H1 (cell line): ENCODE measurements at regions not wholly inside any gene's neighbourhood (a gene's known extent, or its start where the extent isn't known, plus 50 kb on each side); places are given as distances from the start of the nearest gene placed in this dataset.

Experiments used
- BCL11A ChIP-seq, 2 experiments: IDR thresholded peaks; one replicate each; pipeline ENCODE4 v1.6.1; 2011; ENCODE audit warnings: low read depth in 2 of 2, low read length in 2 of 2, mild to moderate bottlenecking in 2 of 2
- CHD2 ChIP-seq: IDR thresholded peaks from 2 replicates; pipeline ENCODE4 v1.6.1; 2012; ENCODE audit warnings: low read length, improper control_type of control experiment
- CTCF ChIP-seq, 3 experiments: IDR thresholded peaks; 1 replicate in 2 of 3; 2 replicates in 1 of 3; pipeline versions ENCODE4 v1.5.1 to v1.6.1; 2011; ENCODE audit warnings: low read length in 3 of 3, mild to moderate bottlenecking in 3 of 3, inconsistent platforms in 2 of 3, low read depth in 1 of 3, moderate library complexity in 1 of 3; ENCODE audit not compliant: insufficient read depth in 1 of 3; ENCODE audit errors: control extremely low read depth in 1 of 3
- EGR1 ChIP-seq: IDR thresholded peaks from 2 replicates; pipeline ENCODE4 v1.6.1; 2011; ENCODE audit warnings: low read depth, low read length, borderline replicate concordance
- EP300 ChIP-seq, 2 experiments: IDR thresholded peaks; 1 replicate in 1 of 2; 2 replicates in 1 of 2; pipeline ENCODE4 v1.6.1; 2011 to 2012; ENCODE audit warnings: low read depth in 2 of 2, low read length in 2 of 2, mild to moderate bottlenecking in 2 of 2, borderline replicate concordance in 1 of 2, inconsistent platforms in 1 of 2, moderate library complexity in 1 of 2
- EZH2 ChIP-seq: fragments of 200-600 bp; sonication (generic); IDR thresholded peaks from 2 replicates; pipeline ENCODE4 v1.7.1; 2012; ENCODE audit warnings: low read depth, mild to moderate bottlenecking, moderate library complexity, low read length, inconsistent platforms; ENCODE audit not compliant: severe bottlenecking
- JUND ChIP-seq: IDR thresholded peaks from 2 replicates; pipeline ENCODE4 v1.6.1; 2011; ENCODE audit warnings: mild to moderate bottlenecking, improper control_type of control experiment, low read length
- POLR2A ChIP-seq, 2 experiments: IDR thresholded peaks; 1 replicate in 1 of 2; 2 replicates in 1 of 2; pipeline ENCODE4 v1.6.1; 2011; ENCODE audit warnings: low read depth in 2 of 2, low read length in 2 of 2, mild to moderate bottlenecking in 2 of 2; ENCODE audit errors: control extremely low read depth in 1 of 2
- POLR2AphosphoS5 ChIP-seq: IDR thresholded peaks from 2 replicates; pipeline ENCODE4 v1.6.1; 2011; ENCODE audit warnings: low read depth, low read length
- RAD21 ChIP-seq, 2 experiments: IDR thresholded peaks in 1 of 2; conservative IDR thresholded peaks in 1 of 2; 2 replicates each; pipeline ENCODE4 v1.6.1; 2011; ENCODE audit warnings: low read depth in 2 of 2, low read length in 2 of 2, improper control_type of control experiment in 1 of 2, inconsistent platforms in 1 of 2, mild to moderate bottlenecking in 1 of 2, moderate library complexity in 1 of 2
- RBBP5 ChIP-seq: IDR thresholded peaks from 2 replicates; pipeline ENCODE4 v1.7.1; 2012; ENCODE audit warnings: low read depth, mild to moderate bottlenecking, inconsistent platforms, low read length, moderate library complexity, borderline replicate concordance
- USF2 ChIP-seq: IDR thresholded peaks from 2 replicates; pipeline ENCODE4 v1.6.1; 2011; ENCODE audit warnings: low read length, improper control_type of control experiment
- YY1 ChIP-seq: IDR thresholded peaks from 2 replicates; pipeline ENCODE4 v1.6.1; 2011; ENCODE audit warnings: low read depth, mild to moderate bottlenecking, low read length
- ZNF274 ChIP-seq: IDR thresholded peaks from 2 replicates; pipeline ENCODE4 v1.7.0; 2012; ENCODE audit warnings: low read length, borderline replicate concordance; ENCODE audit errors: extremely low read depth

- no peak for TF ChIP-seq JUND
- no peak for TF ChIP-seq RAD21 (IDR thresholded peaks at IDR 0.05 in 1 of 2, conservative IDR thresholded peaks at IDR 0.05 in 1 of 2; ENCODE audit: low read depth in 2 of 2, low read length in 2 of 2)
- TF ChIP-seq CTCF (IDR thresholded peaks at IDR 0.05; ENCODE audit: control extremely low read depth in 1 of 3, insufficient read depth in 1 of 3, low read depth in 1 of 3, low read length in 3 of 3), result no peak
- TF ChIP-seq ZNF274, result no peak
- no peak for TF ChIP-seq BCL11A (IDR thresholded peaks at IDR 0.05; ENCODE audit: low read depth in 2 of 2, low read length in 2 of 2)
- TF ChIP-seq YY1, result no peak
- no peak for TF ChIP-seq POLR2A (IDR thresholded peaks at IDR 0.05; ENCODE audit: control extremely low read depth in 1 of 2, low read depth in 2 of 2, low read length in 2 of 2)
- TF ChIP-seq USF2, result no peak
- no peak for TF ChIP-seq EZH2
- TF ChIP-seq POLR2AphosphoS5, result no peak
- no peak for TF ChIP-seq EGR1
- TF ChIP-seq CHD2, result no peak
- TF ChIP-seq RBBP5, result no peak
- no peak for TF ChIP-seq EP300 (IDR thresholded peaks at IDR 0.05; ENCODE audit: borderline replicate concordance in 1 of 2, low read depth in 2 of 2, low read length in 2 of 2)
Observed at GRCh38 chr7:98730326-98730725, 113.2 kb downstream of the NPTX2 start.
